KOPT-K1 (cell line): ENCODE measurements at regions not wholly inside any gene's neighbourhood (a gene's known extent, or its start where the extent isn't known, plus 50 kb on each side); places are given as distances from the start of the nearest gene placed in this dataset.

ENCODE experiments used
- H3K27ac ChIP-seq: fragments of 200-600 bp; sonication (generic); 2 replicates; pipeline ENCODE4 v1.5.1; 2016; ENCODE audit warnings: antibody characterized with exemption, mild to moderate bottlenecking, low read depth, low read length; ENCODE audit not compliant: poor library complexity, severe bottlenecking
- H3K36me3 ChIP-seq: fragments of 200-600 bp; sonication (generic); 2 replicates; pipeline ENCODE4 v1.5.1; 2017; ENCODE audit warnings: antibody characterized with exemption, mild to moderate bottlenecking, low read length, moderate library complexity; ENCODE audit not compliant: insufficient read depth
- H3K9me3 ChIP-seq: fragments of 200-600 bp; sonication (generic); 2 replicates; pipeline ENCODE4 v1.5.1; 2017; ENCODE audit warnings: antibody characterized with exemption, low read length, mild to moderate bottlenecking; ENCODE audit not compliant: insufficient read depth, poor library complexity, severe bottlenecking

DNA sequence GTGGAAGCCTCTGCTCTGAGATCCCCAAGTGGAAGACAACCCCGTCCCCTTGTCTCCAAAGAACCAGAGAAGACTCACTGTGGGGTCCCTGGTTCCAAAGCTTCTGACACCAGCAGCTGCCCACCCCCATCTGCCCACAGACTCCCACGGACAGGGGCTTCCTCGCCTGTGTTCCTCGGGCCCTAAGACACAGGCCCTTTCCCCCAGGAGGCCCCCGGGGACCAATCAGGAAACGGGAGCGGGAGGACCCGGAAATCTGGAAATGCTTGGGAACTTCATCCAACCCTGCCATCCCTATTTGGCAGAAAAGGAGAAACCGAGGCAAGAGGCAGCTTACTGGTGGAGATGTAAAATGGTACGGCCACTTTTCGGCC is 113.1 kb downstream of the NCOR2 start:
- Histone ChIP-seq H3K36me3 (peaks cover 46% of the 10 kb centered on the region), H3K9me3 (no peaks in the 10 kb centered on the region), H3K27ac (peak overlapping the region; percentile 75)

DNA sequence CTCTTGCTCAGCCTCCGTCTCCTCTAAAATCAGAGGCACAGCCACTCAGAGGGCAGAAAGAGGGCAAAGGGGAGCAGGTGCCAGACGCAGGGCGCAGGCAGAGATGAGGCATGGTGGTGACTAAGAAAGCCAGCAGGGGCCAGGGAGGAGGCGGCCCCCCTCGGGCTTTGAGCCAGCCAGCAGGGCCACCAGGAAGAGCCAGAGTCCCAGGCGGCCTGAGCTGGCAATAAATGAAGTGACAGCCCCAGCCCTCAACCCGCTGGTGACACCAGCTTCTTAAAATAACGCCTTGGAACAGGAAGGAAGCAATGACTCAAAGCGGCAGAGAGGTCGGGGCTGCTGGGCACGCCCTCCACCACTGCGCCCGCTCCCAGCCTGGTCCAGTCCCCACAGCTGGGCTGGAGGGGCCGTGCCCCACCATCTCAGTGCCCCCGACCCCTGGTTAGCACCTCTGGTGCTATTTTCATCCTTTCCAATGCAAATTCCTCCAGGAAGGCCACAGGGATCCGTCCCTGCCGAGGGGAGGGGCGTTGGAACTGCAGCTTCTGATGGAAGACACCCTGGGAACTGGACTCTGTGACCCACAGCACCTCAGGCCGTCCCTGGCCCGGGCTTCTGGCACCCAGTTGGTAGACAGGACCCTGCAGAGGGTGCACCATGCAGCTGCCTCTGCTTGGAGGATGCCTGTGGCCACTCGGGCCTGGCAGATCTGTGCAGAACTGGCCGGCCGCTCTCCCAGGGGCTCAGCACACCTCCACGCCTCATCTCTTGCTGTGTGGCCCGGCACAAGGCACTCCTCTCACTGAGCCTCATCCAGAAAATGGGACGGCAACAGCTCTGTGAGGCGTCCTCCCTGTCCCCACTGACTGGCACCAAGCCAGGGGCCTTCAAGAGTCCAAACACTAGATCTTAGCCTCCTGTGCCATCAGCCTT is 113.7 kb downstream of the NCOR2 start:
- Histone ChIP-seq H3K9me3 (no peaks in the 10 kb centered on the region), H3K36me3 (peaks cover 46% of the 10 kb centered on the region), H3K27ac (peak overlapping the region; percentile 75)

DNA sequence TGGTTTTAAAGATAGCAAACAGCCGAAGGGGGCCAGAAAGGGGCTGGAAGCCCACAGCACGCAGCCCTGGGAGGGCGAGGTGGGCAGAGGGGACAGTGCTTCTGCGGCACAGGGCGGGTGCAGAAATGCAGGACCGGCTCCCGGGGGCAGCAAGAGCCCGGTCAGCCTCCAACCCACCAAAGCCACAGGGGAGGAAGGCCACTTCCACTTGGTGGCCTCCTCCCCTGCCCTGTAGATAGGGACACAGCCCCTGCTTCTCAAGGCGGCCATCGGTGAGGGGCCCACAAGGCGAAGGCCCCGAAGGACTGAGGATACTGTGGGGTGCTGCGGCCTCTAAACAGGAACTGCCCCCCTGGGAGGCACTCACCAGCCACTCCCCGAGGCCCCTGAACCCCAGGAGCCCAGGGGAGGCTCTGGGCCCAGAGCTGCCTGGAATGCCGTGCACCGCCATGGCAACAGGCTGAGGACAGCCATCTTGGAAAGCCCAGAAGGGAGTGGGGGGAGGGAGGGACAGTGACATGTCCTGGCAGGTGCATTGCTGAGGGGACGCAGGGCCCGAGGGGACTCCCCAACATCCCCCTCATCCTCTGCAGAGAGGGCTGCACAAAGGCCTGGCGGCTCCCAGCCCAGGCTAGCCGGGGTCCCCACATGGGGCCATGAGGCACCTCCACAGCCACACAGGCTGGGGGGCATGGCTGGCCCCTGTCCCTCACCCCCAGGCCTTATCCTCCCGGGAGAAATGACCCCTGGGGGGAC is 114.7 kb downstream of the NCOR2 start:
- H3K9me3 ChIP-seq: no peaks in the 10 kb centered on the region
- peak overlapping the region; percentile 75 for H3K27ac ChIP-seq
- peaks cover 49% of the 10 kb centered on the region for H3K36me3 ChIP-seq

DNA sequence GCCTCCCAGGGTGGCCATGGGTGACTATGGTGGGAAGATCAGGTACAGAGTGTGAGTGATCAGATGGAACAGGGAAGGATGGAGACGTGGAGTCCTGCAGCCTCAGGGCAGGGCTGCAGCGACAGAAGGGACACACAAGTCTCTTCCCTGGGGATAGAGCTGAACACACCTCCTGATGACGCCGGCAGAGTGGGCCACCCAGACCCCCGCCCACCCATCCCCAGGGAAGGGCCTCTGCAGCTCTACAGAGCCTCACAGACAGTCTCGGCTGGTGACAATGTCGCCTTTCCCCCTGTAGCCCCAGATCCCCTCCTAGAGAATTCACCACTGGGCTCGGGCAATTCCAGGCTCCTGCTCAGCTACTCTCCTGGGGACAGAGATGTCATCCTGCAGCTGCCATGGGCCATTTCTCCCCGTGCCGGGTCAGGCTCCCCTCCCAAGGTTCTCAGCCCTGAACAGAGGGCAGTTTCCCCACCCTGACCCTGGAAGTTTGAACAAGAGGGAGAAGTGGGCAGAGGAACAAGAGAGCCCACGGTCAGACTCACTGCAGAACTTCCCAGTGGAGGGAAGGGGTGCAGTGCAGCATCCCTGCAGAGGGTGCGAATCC is 115.7 kb downstream of the NCOR2 start:
- Histone ChIP-seq H3K9me3 (no peaks in the 10 kb centered on the region), H3K36me3 (peaks cover 57% of the 10 kb centered on the region), H3K27ac (peak overlapping the region; percentile 11)

DNA sequence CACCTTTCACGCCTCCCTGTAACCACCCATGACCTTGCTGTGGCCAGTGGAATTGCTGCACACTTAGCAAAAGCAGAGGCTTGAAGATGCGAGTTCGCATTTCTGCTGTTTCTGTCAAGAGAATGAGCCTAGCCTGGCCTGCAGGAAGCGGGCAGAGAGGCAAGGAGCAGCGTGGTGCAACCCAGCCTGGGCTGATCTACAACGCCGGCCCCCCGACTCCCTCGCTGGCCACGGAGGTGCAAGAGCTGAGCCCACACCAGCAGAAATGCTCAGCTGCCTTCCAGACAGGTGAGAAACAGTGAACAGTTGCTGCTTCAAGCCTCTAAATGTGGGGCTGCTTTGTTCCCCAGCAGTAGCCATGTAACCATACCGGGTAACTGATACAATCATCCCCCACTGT is 116.4 kb downstream of the NCOR2 start:
- H3K9me3 ChIP-seq: no peaks in the 10 kb centered on the region
- peak overlapping the region; percentile 30 for H3K27ac ChIP-seq
- H3K36me3 ChIP-seq: peaks cover 59% of the 10 kb centered on the region

DNA sequence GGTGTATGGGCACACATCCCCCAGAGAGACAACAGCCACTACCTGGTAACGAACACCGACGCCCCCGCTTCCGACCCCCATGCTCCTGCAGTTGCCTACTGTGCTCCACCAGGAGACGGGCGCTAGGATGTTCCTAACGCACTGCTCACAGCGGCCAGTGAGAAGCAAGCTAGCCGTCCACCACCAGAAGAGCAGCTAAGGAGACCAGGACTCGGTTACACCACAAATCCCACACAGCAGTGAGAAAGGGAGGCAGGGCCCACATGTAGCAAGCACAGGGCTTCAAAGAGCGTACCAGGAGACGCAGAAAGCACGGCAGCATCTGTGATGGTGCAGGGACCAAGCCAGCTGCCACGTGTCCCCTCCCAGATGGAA is 117.0 kb downstream of the NCOR2 start:
- Histone ChIP-seq H3K9me3 (no peaks in the 10 kb centered on the region), H3K27ac (peak overlapping the region; percentile 30), H3K36me3 (peaks cover 59% of the 10 kb centered on the region)

DNA sequence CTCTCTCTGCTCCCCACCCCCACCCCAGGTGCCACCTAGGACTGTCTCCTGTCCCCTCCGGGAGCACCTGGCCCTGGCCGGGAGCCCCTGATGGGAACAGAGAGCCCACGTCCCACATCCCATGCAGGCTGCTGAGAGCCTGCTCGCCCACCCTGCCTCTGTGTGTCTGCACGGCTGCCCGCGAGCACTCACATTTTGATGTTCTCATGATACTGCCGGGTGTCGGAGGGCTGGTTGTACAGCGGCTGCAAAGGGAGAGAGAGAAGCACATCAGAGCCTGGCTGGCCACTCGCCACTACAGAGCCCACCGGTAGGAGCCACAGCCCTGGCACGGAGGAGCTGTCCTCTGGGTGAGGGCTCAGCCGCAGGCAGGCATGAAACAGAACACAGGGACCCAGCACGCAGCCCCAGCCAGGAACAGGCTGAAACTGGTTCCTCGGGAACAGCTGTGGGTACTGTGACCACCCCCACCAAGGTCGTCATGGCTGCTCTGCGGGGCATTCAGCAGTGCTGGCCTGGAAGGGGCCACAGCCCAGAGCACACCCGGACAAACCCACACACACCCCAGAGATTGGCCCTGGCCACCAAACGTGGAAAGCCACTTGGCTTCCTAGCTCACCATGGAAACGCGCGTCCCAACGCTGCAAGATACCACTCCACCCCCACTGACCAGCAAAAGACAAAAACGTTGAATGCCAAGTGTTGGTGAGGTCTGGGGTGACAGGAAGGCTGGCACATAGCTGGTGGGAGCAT is 117.6 kb downstream of the NCOR2 start:
- Histone ChIP-seq H3K27ac (peak overlapping the region; percentile 30), H3K36me3 (peaks cover 59% of the 10 kb centered on the region), H3K9me3 (no peaks in the 10 kb centered on the region)

DNA sequence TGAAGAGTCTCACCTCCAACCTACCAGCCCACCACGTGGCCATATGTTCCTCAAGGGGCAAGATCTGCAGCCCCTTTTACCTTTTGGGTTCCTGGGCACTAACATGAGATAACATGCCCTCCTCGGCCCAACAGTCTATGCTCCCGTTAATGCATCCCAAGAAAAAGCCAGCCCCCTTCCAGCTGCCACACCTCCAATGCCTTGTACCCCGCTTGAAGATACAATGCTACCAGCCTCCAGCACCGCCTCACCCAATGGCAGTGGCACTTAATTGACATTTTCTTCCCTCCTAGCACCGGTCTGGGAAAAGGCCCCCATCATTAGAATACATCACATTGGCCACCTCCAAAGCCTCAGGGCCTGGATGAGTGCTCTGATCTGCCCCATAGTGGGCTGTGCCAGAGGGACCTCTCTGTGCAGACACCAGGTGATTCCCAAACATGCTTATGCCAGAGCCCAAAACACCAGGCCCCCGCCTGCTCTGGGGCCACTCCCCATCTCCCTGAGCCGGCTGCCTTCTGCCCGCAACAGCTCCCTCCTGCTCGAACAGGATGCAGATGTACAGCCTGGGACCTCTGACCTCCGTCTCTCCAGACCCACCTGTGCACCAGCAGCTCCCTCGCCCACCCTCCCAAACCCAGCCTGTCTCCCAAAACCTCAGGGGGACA is 118.3 kb downstream of the NCOR2 start:
- H3K27ac ChIP-seq: no peak overlapping the region
- no peaks in the 10 kb centered on the region for H3K9me3 ChIP-seq
- peaks cover 66% of the 10 kb centered on the region for H3K36me3 ChIP-seq

DNA sequence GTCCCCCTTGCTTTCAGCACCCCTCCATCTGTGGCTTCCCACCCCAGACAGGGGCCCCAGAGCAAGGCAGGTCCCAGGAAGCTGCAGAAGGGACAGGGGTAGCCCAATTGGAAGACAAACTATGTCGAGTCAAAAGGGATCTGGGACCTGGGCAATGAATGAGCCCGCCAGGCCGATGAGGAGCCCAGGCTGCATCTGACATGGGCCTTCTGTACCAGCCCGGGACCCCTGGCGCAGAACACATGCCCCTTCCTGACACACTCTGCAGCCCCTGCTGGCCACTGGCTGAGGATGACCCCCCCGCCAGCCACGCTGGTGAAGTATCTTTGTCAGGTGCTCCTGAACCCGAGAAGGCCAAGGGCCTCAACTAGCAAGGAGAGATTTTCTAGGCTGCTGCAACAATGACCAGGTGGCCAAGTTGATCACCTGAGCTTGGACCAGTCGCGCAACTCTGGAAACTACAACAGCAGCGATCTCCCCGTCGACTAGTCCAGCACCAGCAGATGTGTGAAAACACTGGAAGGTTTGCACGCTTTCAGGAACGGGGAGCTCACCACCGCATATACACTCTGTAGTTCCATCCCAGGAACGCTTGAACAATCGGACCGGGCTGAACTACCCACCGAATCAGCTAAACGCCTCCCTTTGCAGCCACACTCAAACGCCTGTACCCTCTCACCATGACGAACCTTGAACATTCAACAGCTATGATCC is 119.0 kb downstream of the NCOR2 start:
- Histone ChIP-seq H3K36me3 (peaks cover 73% of the 10 kb centered on the region), H3K27ac (no peak overlapping the region)

DNA sequence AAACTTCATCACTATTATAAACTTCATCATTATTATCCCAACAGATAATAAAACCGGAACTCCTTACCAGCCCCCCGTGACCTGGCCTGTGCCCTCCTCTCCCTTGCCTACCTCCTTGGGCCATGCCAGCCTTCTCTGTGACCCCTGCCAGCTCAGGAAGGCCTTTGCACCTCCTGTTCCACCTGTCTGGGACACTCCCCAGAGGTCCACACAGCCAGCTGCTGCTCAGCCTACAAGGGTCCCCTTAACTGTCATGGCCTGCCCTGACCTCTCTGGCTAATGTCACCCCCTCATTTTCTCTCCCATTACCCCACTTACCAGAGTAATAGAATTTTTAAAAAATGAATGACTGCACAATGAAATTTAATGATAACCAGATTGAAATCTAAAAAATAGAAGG is 121.0 kb downstream of the NCOR2 start:
- Histone ChIP-seq H3K36me3 (peaks cover 90% of the 10 kb centered on the region), H3K27ac (no peak overlapping the region), H3K9me3 (no peaks in the 10 kb centered on the region)

More for the DNA sequence above, 119.0 kb downstream of the NCOR2 start:
- H3K9me3 ChIP-seq: no peaks in the 10 kb centered on the region

DNA sequence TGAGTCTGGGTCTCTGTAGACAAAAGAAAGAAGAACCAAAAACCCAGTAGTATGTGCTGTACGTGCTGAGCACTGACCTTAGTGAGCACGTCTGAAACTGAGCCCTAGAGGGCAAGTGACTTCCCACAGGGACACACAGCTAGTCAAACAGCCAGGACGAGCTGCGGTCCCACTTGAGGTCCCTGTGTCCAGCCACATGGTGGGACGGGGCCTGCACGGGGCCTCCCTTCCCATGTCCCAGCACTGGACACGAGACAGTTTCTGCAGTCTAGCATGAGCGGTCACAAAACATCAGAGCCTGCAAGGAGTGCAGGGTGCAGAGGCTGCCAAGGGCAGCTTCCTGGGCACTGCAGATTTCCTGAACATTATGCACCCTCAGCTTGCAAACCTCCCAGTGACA is 121.6 kb downstream of the NCOR2 start:
- no peak overlapping the region for H3K27ac ChIP-seq
- peaks cover 92% of the 10 kb centered on the region for H3K36me3 ChIP-seq
- no peaks in the 10 kb centered on the region for H3K9me3 ChIP-seq

DNA sequence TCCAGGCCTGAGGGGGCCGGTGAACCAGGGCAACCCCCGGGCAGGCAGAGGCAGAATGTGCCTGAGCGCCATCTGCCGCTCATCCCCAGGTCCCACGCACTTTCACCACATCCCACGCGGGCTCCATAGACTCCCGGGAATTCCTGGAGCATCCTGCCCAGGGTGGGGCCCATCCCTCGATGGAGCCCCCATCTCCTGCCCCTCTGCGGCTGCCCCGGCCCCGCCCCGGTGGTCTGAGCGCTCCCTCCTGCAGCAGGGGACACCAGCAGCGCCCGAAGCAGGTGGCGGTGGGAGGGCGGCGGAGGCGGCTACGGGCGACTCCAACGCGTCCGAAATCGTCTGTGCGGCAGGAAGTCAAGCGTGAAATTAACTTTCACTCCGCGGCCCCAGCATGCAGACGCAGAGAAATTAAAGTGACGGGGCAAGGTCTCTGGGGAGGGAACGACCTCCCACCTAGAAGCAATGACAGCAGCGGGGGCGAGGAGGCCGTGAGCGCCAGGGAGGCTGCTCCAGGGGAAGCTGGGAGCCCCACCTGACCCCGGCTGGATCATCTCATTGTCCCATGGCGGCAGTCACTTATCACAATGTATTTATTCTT is 122.2 kb downstream of the NCOR2 start:
- H3K27ac ChIP-seq: no peak overlapping the region
- peaks cover 93% of the 10 kb centered on the region for H3K36me3 ChIP-seq
- no peaks in the 10 kb centered on the region for H3K9me3 ChIP-seq

DNA sequence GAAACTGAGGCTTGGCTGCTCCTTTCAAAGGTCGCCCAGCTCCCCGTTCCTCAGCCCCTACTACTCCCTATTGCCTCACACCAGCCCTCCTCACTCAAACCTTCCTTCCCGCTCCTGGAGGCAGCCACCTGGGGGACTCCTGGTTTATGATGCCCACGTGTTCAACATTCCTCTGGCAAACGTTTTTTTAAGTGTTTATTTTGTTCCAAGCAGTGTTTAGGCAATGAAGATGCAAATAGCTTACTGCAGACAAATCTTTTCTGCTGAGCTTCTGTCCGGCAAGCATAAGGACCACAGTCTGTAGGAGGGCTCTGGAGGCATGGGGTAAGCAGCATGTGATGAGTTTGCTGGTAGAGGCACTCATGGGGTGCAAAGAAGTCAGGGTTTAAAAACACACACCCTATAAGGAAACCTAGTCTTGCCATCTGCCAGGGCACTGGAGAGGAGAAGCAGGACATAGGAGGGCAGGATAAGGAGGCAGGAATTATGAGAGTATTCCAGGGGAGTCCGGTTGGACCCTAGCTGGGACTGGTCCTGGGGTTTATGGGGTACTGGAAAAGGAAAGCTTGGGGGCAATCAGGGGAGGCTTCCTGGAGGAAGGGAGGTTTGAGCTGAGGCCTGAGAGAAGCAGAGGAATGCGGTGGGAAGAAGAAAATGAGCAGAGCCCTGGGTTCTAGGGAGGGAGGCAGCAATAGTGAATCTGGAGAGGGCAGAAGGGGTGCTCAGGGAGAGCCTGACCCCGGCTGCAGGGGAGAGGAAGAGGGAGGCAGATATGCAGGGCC is 123.3 kb downstream of the NCOR2 start:
- peaks cover 83% of the 10 kb centered on the region for H3K36me3 ChIP-seq
- H3K27ac ChIP-seq: no peak overlapping the region
- no peaks in the 10 kb centered on the region for H3K9me3 ChIP-seq
